ENCODE measurements at regions not wholly inside any gene's neighbourhood (a gene's known extent, or its start where the extent isn't known, plus 50 kb on each side); places are given as distances from the start of the nearest gene placed in this dataset.

DNA sequence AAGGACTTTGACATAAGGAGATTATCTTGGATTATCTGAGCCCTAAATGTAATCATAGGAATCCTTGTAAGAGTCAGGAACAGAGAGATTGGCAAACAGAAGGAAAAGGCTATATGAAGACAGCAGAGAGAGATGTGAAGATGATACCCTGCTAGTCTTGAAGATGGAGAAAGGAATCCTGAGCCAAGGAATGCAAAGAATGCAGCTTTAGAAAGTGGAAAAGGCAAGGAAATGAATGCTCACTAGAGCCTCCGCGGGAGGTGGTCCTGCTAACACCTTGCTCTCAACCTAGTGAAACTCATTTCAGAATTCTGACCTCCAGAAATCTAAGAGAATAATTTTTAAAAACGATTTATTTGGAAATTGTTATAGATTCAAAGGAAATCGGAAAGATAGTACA lies 117.1 kb downstream of the TBXT start:
- TF ChIP-seq EZH2 (IDR thresholded peaks at IDR 0.05; ENCODE audit: insufficient read depth, poor library complexity, severe bottlenecking): no peak
- no peak for TF ChIP-seq EZH2phosphoT487 (IDR thresholded peaks at IDR 0.05; ENCODE audit: insufficient read depth, low read depth)
